ENCODE measurements at regions not wholly inside any gene's neighbourhood (a gene's known extent, or its start where the extent isn't known, plus 50 kb on each side); places are given as distances from the start of the nearest gene placed in this dataset.

DNA sequence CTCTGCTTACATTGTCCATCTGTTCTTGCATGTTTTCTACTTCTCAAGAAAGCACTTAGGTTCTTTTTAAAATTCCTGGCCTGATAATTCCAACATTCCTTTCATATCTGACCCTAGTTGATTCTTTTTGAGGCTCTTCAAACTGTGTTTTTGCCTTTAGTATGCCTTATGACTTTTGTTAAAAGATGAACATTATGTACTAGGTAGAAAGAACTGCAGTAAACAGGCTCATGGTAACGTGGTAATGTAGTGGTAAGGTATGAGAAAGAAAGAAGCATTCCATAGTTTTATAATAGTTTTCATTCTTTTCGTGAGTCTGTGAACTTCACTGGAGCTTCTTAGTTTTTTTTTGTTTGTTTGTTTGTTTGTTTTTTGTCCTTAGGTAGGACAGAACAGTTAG is 306.4 kb downstream of the MBD2 start:
- no peak for TF ChIP-seq POLR2A (IDR thresholded peaks at IDR 0.05; ENCODE audit: low read length)
- no peak for TF ChIP-seq GATA1 (IDR thresholded peaks at IDR 0.05; ENCODE audit: low read depth, low read length)
